Mesenchymal stem cell (in vitro differentiated cells and primary cell): ENCODE measurements at regions not wholly inside any gene's neighbourhood (a gene's known extent, or its start where the extent isn't known, plus 50 kb on each side); places are given as distances from the start of the nearest gene placed in this dataset.

Source experiments
- DNase-seq: peaks from one replicate; pipeline ENCODE4 v3.0.0-alpha.2; 2013
- H2AFZ ChIP-seq: one replicate; pipeline ENCODE4 v1.6.1; 2013; ENCODE audit warnings: low read depth, mild to moderate bottlenecking, control low read depth, inconsistent platforms, low read length, moderate library complexity
- H2AK5ac ChIP-seq: 2 replicates; pipeline ENCODE4 v1.6.1; 2013; ENCODE audit warnings: low read length, moderate library complexity, mild to moderate bottlenecking, inconsistent platforms; ENCODE audit not compliant: severe bottlenecking
- H2BK120ac ChIP-seq: one replicate; pipeline ENCODE4 v1.6.1; 2013; ENCODE audit warnings: low read depth, mild to moderate bottlenecking, inconsistent platforms, low read length, moderate library complexity
- H2BK12ac ChIP-seq, 2 experiments: one replicate each; pipeline ENCODE4 v1.6.1; 2013; ENCODE audit warnings: inconsistent platforms in 2 of 2, low read length in 2 of 2, mild to moderate bottlenecking in 2 of 2, moderate library complexity in 2 of 2, control low read depth in 1 of 2
- H2BK15ac ChIP-seq: one replicate; pipeline ENCODE4 v1.6.1; 2013; ENCODE audit warnings: mild to moderate bottlenecking, low read depth, inconsistent platforms; ENCODE audit not compliant: poor library complexity, severe bottlenecking
- H2BK5ac ChIP-seq: 2 replicates; pipeline ENCODE4 v1.6.1; 2013; ENCODE audit warnings: low read depth, mild to moderate bottlenecking, low read length, control low read depth, inconsistent platforms; ENCODE audit not compliant: poor library complexity, severe bottlenecking
- H3K14ac ChIP-seq, 2 experiments: one replicate each; pipeline ENCODE4 v1.6.1; 2013; ENCODE audit warnings: inconsistent platforms in 2 of 2, low read length in 2 of 2, control low read depth in 1 of 2, mild to moderate bottlenecking in 1 of 2, moderate library complexity in 1 of 2
- H3K18ac ChIP-seq, 2 experiments: one replicate each; pipeline ENCODE4 v1.6.1; 2013; ENCODE audit warnings: inconsistent platforms in 2 of 2, low read length in 2 of 2, control low read depth in 1 of 2, low read depth in 1 of 2, mild to moderate bottlenecking in 1 of 2
- H3K23ac ChIP-seq, 2 experiments: one replicate each; pipeline ENCODE4 v1.6.1; 2013; ENCODE audit warnings: inconsistent platforms in 2 of 2, low read length in 2 of 2, mild to moderate bottlenecking in 2 of 2, moderate library complexity in 2 of 2, control low read depth in 1 of 2
- H3K27ac ChIP-seq: 2 replicates; pipeline ENCODE4 v1.5.1; 2013; ENCODE audit warnings: mild to moderate bottlenecking, moderate library complexity, low read length, control low read depth, inconsistent platforms; ENCODE audit not compliant: poor library complexity, severe bottlenecking
- H3K27me3 ChIP-seq, 2 experiments: 2 replicates each; pipeline versions ENCODE4 v1.6.1 to v1.7.0; 2013; ENCODE audit warnings: low read length in 2 of 2, mild to moderate bottlenecking in 2 of 2, moderate library complexity in 2 of 2, control low read depth in 1 of 2, inconsistent platforms in 1 of 2; ENCODE audit not compliant: control insufficient read depth in 1 of 2, insufficient read depth in 1 of 2
- H3K36me3 ChIP-seq, 2 experiments: 2 replicates each; pipeline versions ENCODE4 v1.6.1 to v1.7.0; 2013; ENCODE audit warnings: low read length in 2 of 2, control low read depth in 1 of 2, inconsistent platforms in 1 of 2, low read depth in 1 of 2, mild to moderate bottlenecking in 1 of 2; ENCODE audit not compliant: insufficient read depth in 2 of 2, control insufficient read depth in 1 of 2
- H3K4ac ChIP-seq, 2 experiments: one replicate each; pipeline ENCODE4 v1.6.1; 2013; ENCODE audit warnings: inconsistent platforms in 2 of 2, low read length in 2 of 2, mild to moderate bottlenecking in 2 of 2, moderate library complexity in 2 of 2, control low read depth in 1 of 2, low read depth in 1 of 2
- H3K4me1 ChIP-seq: 2 replicates; pipeline ENCODE4 v1.6.1; 2013; ENCODE audit warnings: low read depth, low read length, control low read depth; ENCODE audit not compliant: control insufficient read depth, insufficient read depth
- H3K4me2 ChIP-seq: 2 replicates; pipeline ENCODE4 v1.6.1; 2013; ENCODE audit warnings: low read length, mild to moderate bottlenecking, inconsistent platforms; ENCODE audit not compliant: poor library complexity, severe bottlenecking
- H3K4me3 ChIP-seq, 2 experiments: 2 replicates each; pipeline versions ENCODE4 v1.5.1 to v1.7.0; 2013; ENCODE audit warnings: low read length in 2 of 2, mild to moderate bottlenecking in 2 of 2, control low read depth in 1 of 2, low read depth in 1 of 2; ENCODE audit not compliant: insufficient read depth in 1 of 2
- H3K79me1 ChIP-seq: replicated peaks from 2 replicates; pipeline ENCODE4 v1.6.1; 2013; ENCODE audit warnings: mild to moderate bottlenecking, control low read depth, low read length, inconsistent platforms; ENCODE audit not compliant: poor library complexity, severe bottlenecking
- H3K9ac ChIP-seq: 2 replicates; pipeline ENCODE4 v1.7.0; 2013; ENCODE audit warnings: mild to moderate bottlenecking, low read length, moderate library complexity
- H3K9me3 ChIP-seq: 2 replicates; pipeline ENCODE4 v1.7.0; 2013; ENCODE audit warnings: mild to moderate bottlenecking, low read length; ENCODE audit not compliant: control insufficient read depth
- H4K8ac ChIP-seq: one replicate; pipeline ENCODE4 v1.6.1; 2013; ENCODE audit warnings: inconsistent platforms, mild to moderate bottlenecking, low read length, moderate library complexity
- H4K91ac ChIP-seq: one replicate; pipeline ENCODE4 v1.6.1; 2013; ENCODE audit warnings: mild to moderate bottlenecking, low read length, inconsistent platforms
- WGBS: methylation state at CpG from one replicate; pipeline ENCODE4 v1.1.7; 2013; ENCODE audit warnings: mixed read lengths; 5-methylcytosine and 5-hydroxymethylcytosine counted together

DNA sequence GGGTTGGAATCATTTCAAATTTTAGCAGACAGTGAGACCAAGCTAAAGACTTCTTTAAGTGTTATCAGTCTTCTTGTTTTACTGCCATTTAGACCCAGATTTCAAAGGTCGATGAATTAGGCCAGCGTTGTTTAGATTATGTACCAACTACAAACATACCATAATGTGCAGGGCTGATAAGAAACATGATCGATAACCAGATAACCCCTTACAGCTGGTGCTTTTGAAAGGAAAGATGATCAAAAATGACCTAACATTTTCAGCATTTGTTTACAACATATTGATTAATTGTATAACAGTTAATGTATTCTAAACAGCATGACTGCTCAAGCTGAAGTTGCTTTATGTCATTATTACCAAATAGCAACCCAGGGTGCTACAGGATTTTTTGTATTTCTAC, 400.4 kb upstream of the FAM241A start:
- Histone ChIP-seq H3K36me3 (no peaks in the 10 kb centered on the region), H2BK5ac (no peak overlapping the region), H3K4me3 (no peak overlapping the region), H3K23ac (no peak overlapping the region), H3K4ac (no peak overlapping the region), H2BK15ac (no peak overlapping the region), H4K91ac (no peak overlapping the region), H3K9ac (no peak overlapping the region), H2AFZ (no peak overlapping the region), H3K27me3 (no peaks in the 10 kb centered on the region), H3K27ac (no peak overlapping the region), H2BK120ac (no peak overlapping the region), H2BK12ac (no peak overlapping the region), H3K4me2 (no peak overlapping the region), H4K8ac (no peak overlapping the region), H3K79me1 (no peaks in the 10 kb centered on the region), H2AK5ac (no peak overlapping the region), H3K14ac (no peak overlapping the region), H3K9me3 (no peaks in the 10 kb centered on the region), H3K4me1 (no peaks in the 10 kb centered on the region), H3K18ac (no peak overlapping the region)
- 0% methylated on average over 2 of the region's 3 CpGs for WGBS
- no peak for DNase-seq

DNA sequence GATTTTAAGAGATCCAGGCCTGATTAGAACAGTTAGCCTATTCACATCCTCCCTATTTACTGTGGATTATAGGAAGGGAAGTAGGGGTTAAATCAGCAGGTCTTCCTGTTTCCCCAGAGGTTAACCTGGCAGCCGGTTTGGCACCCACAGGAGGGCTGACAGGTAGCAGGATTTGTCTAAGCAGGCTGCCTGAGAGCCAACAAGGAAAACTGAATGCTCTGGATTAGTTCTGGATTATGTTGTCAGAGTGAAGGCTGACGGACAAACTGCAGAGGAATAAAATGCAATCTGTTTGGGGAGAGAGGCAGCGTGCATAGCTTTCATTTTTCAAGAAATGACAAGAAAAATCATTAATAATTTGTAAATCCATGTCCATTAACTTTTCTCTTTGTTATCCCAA, 397.1 kb upstream of the FAM241A start:
- Histone ChIP-seq H3K14ac (no peak overlapping the region), H4K8ac (no peak overlapping the region), H2AK5ac (no peak overlapping the region), H3K27ac (no peak overlapping the region), H2AFZ (no peak overlapping the region), H2BK12ac (no peak overlapping the region), H3K4ac (no peak overlapping the region), H2BK15ac (no peak overlapping the region), H3K36me3 (no peaks in the 10 kb centered on the region), H2BK120ac (no peak overlapping the region), H3K4me2 (no peak overlapping the region), H3K79me1 (no peaks in the 10 kb centered on the region), H3K9me3 (no peaks in the 10 kb centered on the region), H3K27me3 (no peaks in the 10 kb centered on the region), H3K23ac (no peak overlapping the region), H4K91ac (no peak overlapping the region), H3K4me3 (no peak overlapping the region), H3K9ac (no peak overlapping the region), H3K18ac (no peak overlapping the region), H3K4me1 (no peaks in the 10 kb centered on the region), H2BK5ac (no peak overlapping the region)
- WGBS = 53% methylated on average over 2 of the region's 3 CpGs
- no peak for DNase-seq

DNA sequence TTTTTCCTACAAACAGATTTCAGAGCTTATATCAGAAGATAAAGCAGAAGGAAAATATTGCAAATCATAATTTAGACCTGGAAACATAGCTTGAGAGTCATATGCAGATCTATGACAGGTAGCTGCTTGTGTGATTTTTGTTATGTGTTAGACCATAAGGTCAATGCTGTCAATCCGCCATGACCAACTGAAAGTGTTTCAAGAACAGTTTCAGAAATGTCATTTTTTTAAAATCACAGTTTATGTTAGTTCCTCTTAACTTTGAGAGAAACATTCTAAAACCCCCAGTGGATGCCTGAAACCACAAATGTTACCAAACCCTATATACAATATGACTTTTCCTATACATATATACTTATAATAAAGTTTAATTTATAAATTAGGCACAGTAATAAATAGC, 391.3 kb upstream of the FAM241A start:
- no peak for DNase-seq
- H2BK15ac ChIP-seq = no peak overlapping the region
- WGBS = 100% methylated on average over 1 of the region's 1 CpG
- H4K91ac ChIP-seq = no peak overlapping the region
- H3K23ac ChIP-seq = no peak overlapping the region
- H3K4me3 ChIP-seq = no peak overlapping the region
- H3K9ac ChIP-seq = no peak overlapping the region
- H3K18ac ChIP-seq = no peak overlapping the region
- no peak overlapping the region for H2BK5ac ChIP-seq
- no peak overlapping the region for H3K4ac ChIP-seq
- H4K8ac ChIP-seq = no peak overlapping the region
- H2AK5ac ChIP-seq = no peak overlapping the region
- H3K4me1 ChIP-seq = no peaks in the 10 kb centered on the region
- H3K79me1 ChIP-seq = no peaks in the 10 kb centered on the region
- no peak overlapping the region for H2AFZ ChIP-seq
- no peak overlapping the region for H3K4me2 ChIP-seq
- no peak overlapping the region for H2BK12ac ChIP-seq
- H3K27ac ChIP-seq = no peak overlapping the region
- H3K36me3 ChIP-seq = no peaks in the 10 kb centered on the region
- H2BK120ac ChIP-seq = no peak overlapping the region
- no peak overlapping the region for H3K14ac ChIP-seq
- no peaks in the 10 kb centered on the region for H3K27me3 ChIP-seq
- H3K9me3 ChIP-seq = no peaks in the 10 kb centered on the region

DNA sequence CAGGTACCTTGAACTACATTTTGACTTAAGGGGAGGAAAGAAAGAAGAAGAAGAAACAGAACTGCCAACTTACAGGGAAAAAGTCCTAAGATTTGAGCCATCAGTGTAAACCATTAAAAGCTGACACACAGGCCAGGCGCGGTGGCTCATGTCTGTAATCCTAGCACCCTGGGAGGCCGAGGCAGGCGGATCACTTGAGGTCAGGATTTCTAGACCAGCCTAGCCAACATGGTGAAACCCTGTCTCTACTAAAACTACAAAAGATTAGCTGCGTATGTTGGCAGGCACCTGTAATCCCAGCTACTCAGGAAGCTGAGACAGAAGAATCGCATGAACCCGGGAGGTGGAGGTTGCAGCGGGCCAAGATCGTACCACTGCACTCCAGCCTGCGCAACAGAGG, 389.7 kb upstream of the FAM241A start:
- H2BK15ac ChIP-seq = no peak overlapping the region
- no peak overlapping the region for H3K23ac ChIP-seq
- WGBS = 97% methylated on average over 9 of the region's 10 CpGs
- no peaks in the 10 kb centered on the region for H3K79me1 ChIP-seq
- no peak overlapping the region for H3K9ac ChIP-seq
- H3K18ac ChIP-seq = no peak overlapping the region
- DNase-seq = no peak
- H4K91ac ChIP-seq = no peak overlapping the region
- no peak overlapping the region for H3K14ac ChIP-seq
- no peak overlapping the region for H2BK120ac ChIP-seq
- H2AK5ac ChIP-seq = no peak overlapping the region
- H3K36me3 ChIP-seq = no peaks in the 10 kb centered on the region
- no peak overlapping the region for H3K4me3 ChIP-seq
- no peaks in the 10 kb centered on the region for H3K4me1 ChIP-seq
- no peak overlapping the region for H3K27ac ChIP-seq
- no peak overlapping the region for H4K8ac ChIP-seq
- no peak overlapping the region for H3K4ac ChIP-seq
- no peaks in the 10 kb centered on the region for H3K27me3 ChIP-seq
- H2BK12ac ChIP-seq = no peak overlapping the region
- H3K4me2 ChIP-seq = no peak overlapping the region
- no peaks in the 10 kb centered on the region for H3K9me3 ChIP-seq
- H2AFZ ChIP-seq = no peak overlapping the region
- H2BK5ac ChIP-seq = no peak overlapping the region
